Lower lobe of right lung (tissue), 2 donors: ENCODE measurements at regions not wholly inside any gene's neighbourhood (a gene's known extent, or its start where the extent isn't known, plus 50 kb on each side); places are given as distances from the start of the nearest gene placed in this dataset.

Experiments used
- ATAC-seq, 2 donors: fragments of 200-7000 bp; cut with Tn5 transposase; one replicate each; pipeline ENCODE4 v1.9.1; 2020 to 2022; ENCODE audit warnings: mild to moderate bottlenecking in 2 of 2, moderate library complexity in 2 of 2
- DNase-seq: peaks from one replicate; pipeline ENCODE4 v3.0.0-alpha.2; 2020
- H3K27ac ChIP-seq: fragments of 200-600 bp; one replicate; pipeline ENCODE4 v1.8.0; 2022
- H3K27me3 ChIP-seq: fragments of 200-600 bp; one replicate; pipeline ENCODE4 v1.8.0; 2022; ENCODE audit warnings: low read depth
- H3K36me3 ChIP-seq: fragments of 200-600 bp; one replicate; pipeline ENCODE4 v1.8.0; 2022; ENCODE audit warnings: mild to moderate bottlenecking
- H3K4me1 ChIP-seq: fragments of 200-600 bp; one replicate; pipeline ENCODE4 v1.8.0; 2022
- H3K4me3 ChIP-seq: fragments of 200-600 bp; one replicate; pipeline ENCODE4 v1.8.0; 2022; ENCODE audit warnings: mild to moderate bottlenecking
- H3K9me3 ChIP-seq: fragments of 200-600 bp; one replicate; pipeline ENCODE4 v1.8.0; 2022
- intact Hi-C: fragments of 100-400 bp; cut with DNase I; formaldehyde crosslinking; loops from one replicate; pipeline ENCODE4 v1.11.0; 2022
- TF ChIP-seq, protein P1 (sequence below): fragments of 200-600 bp; IDR thresholded peaks from one replicate; pipeline ENCODE4 v1.8.0; 2022; ENCODE audit warnings: antibody characterized with exemption, mild to moderate bottlenecking
- donor health status: DM: no; HTN: yes; CAD: no; lungs with severe emphysema.

DNA sequence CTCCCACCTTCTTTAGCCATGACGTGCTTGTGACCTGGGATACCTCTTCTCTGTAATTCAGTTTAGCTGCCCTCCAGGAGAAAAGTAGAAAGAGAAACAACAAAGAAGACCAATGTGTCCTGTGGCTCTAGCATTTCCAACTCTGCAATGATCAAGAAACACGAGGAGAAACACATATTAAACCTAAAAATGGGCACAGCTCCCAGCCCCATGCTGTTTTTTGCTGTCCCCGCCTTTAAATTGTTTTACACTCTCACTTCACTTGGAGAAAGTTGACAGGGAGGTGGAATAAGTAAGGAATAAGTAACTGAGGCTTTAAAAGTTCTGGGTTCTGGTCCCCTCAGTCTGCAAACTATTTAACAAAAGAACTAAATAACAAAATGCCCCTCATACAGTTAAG is 390.6 kb downstream of the TNS1 start:
- Histone ChIP-seq H3K36me3 (no peaks in the 10 kb centered on the region), H3K9me3 (no peaks in the 10 kb centered on the region), H3K4me1 (peaks cover 5% of the 10 kb centered on the region), H3K27me3 (no peaks in the 10 kb centered on the region), H3K4me3 (no peak overlapping the region), H3K27ac (no peak overlapping the region)
- no peak for DNase-seq
- intact Hi-C loops, result no loop called here
- no peak for ATAC-seq
- TF ChIP-seq, protein P1, sequence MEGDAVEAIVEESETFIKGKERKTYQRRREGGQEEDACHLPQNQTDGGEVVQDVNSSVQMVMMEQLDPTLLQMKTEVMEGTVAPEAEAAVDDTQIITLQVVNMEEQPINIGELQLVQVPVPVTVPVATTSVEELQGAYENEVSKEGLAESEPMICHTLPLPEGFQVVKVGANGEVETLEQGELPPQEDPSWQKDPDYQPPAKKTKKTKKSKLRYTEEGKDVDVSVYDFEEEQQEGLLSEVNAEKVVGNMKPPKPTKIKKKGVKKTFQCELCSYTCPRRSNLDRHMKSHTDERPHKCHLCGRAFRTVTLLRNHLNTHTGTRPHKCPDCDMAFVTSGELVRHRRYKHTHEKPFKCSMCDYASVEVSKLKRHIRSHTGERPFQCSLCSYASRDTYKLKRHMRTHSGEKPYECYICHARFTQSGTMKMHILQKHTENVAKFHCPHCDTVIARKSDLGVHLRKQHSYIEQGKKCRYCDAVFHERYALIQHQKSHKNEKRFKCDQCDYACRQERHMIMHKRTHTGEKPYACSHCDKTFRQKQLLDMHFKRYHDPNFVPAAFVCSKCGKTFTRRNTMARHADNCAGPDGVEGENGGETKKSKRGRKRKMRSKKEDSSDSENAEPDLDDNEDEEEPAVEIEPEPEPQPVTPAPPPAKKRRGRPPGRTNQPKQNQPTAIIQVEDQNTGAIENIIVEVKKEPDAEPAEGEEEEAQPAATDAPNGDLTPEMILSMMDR, result no peak

GRCh38 chr2:217611626-217612127 is 391.1 kb downstream of the TNS1 start:
- no peaks in the 10 kb centered on the region for H3K36me3 ChIP-seq
- H3K9me3 ChIP-seq, result no peaks in the 10 kb centered on the region
- H3K4me3 ChIP-seq, result no peak overlapping the region
- TF ChIP-seq, protein P1, result no peak
- no peaks in the 10 kb centered on the region for H3K27me3 ChIP-seq
- no peak for ATAC-seq
- DNase-seq, result no peak
- intact Hi-C loops, result no loop called here
- peaks cover 5% of the 10 kb centered on the region for H3K4me1 ChIP-seq
- no peak overlapping the region for H3K27ac ChIP-seq

DNA sequence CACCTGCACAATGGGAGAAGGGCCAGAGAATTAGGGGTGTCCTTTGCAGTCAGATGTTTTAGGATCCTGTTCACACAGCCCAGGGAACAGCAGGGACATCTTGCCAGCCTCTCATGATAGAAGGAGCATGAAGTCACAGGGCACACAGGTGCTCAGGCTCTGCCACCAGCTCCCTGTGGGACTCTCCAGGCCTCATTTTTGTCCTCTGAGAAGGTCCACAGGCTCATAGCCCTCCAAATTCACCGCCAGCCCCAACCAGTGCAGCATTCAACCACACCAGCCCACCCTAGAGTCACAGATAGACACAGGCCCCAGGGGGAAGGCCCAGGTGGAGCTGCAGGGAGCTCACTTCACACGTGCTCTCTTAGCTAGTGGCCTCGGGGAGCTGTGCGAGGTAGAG is 391.7 kb downstream of the TNS1 start:
- DNase-seq (no peak), ATAC-seq (no peak)
- H3K36me3 ChIP-seq, result no peaks in the 10 kb centered on the region
- intact Hi-C loops, result no loop called here
- no peak overlapping the region for H3K27ac ChIP-seq
- no peaks in the 10 kb centered on the region for H3K27me3 ChIP-seq
- no peak overlapping the region for H3K4me3 ChIP-seq
- TF ChIP-seq, protein P1, result no peak
- no peaks in the 10 kb centered on the region for H3K9me3 ChIP-seq
- peaks cover 5% of the 10 kb centered on the region for H3K4me1 ChIP-seq

DNA sequence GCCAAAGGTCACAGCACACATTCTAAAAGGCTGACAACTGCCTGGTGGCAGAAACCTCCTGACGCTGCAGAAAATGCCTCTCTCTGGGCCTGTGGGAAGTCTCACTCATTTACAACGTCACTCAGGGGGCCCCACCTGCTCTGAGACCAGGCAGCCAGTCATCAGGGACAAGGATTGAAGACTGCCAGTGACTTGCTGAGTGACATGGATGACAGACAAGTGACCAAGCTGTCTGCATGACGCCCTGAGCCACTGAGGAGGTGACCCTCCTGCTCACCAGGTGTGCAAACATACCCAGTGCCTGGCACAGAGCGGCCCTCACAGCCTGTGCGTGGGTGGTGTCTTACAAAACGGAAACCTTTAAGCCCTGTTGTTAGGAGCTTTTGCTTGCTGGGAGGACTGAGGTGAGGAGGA is 392.4 kb downstream of the TNS1 start:
- H3K27ac ChIP-seq, result no peak overlapping the region
- H3K4me1 ChIP-seq, result peaks cover 7% of the 10 kb centered on the region
- ATAC-seq, result peak; percentile 33 to 44
- intact Hi-C loops, result no loop called here
- no peaks in the 10 kb centered on the region for H3K9me3 ChIP-seq
- H3K27me3 ChIP-seq, result no peaks in the 10 kb centered on the region
- no peak overlapping the region for H3K4me3 ChIP-seq
- TF ChIP-seq, protein P1, result no peak
- H3K36me3 ChIP-seq, result no peaks in the 10 kb centered on the region
- DNase-seq, result no peak

- Histone ChIP-seq H3K4me1 (peaks cover 11% of the 10 kb centered on the region), H3K27me3 (no peaks in the 10 kb centered on the region), H3K36me3 (no peaks in the 10 kb centered on the region), H3K9me3 (no peaks in the 10 kb centered on the region), H3K4me3 (no peak overlapping the region), H3K27ac (no peak overlapping the region)
- intact Hi-C loops, result no loop called here
- TF ChIP-seq, protein P1, result no peak
- DNase-seq, result no peak
- peak in 1 of 2 donors; percentile 37 for ATAC-seq
Measured at GRCh38 chr2:217609952-217610351, 392.8 kb downstream of the TNS1 start.

DNA sequence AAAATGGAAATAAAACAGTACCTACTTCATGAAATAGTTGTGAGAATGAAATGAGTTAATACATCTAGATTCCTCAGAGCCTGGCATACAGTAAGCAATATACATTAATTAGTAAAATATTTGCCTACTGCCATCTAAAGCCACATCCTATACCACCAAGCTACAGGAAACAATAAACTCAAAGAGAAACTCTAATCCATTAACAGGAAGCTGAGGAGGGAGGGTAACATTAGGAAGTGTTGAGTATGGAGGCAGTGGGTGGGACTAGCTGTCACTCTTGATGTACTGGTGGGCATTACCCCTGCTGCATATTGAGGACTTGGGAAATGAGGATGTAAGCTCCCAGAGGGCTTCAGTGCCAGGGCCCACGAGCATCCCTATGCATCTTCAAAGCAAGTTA is 396.5 kb downstream of the TNS1 start:
- Histone ChIP-seq H3K27ac (no peak overlapping the region), H3K36me3 (no peaks in the 10 kb centered on the region), H3K4me3 (no peak overlapping the region), H3K4me1 (peaks cover 17% of the 10 kb centered on the region), H3K27me3 (no peaks in the 10 kb centered on the region), H3K9me3 (no peaks in the 10 kb centered on the region)
- DNase-seq, result no peak
- no peak for ATAC-seq
- TF ChIP-seq, protein P1, result no peak
- intact Hi-C loops, result no loop called here
